HG03159 (cell line): ENCODE measurements at regions not wholly inside any gene's neighbourhood (a gene's known extent, or its start where the extent isn't known, plus 50 kb on each side); places are given as distances from the start of the nearest gene placed in this dataset.

Experiments used
- ATAC-seq: cut with Tn5 transposase; IDR thresholded peaks from one replicate; pipeline ENCODE4 v1.9.1; 2021; ENCODE audit warnings: mild to moderate bottlenecking, moderate library complexity; ENCODE audit not compliant: unreplicated experiment

- ATAC-seq, result no peak
These were observed 734.0 kb upstream of the ANKRD30A start for GRCh38 chr10:36391405-36391804.

GRCh38 chr10:36390221-36390620, 735.2 kb upstream of the ANKRD30A start:
- no peak for ATAC-seq

- no peak for ATAC-seq
These were observed 737.2 kb upstream of the ANKRD30A start for GRCh38 chr10:36388166-36388565.

- no peak for ATAC-seq
These were observed 739.7 kb upstream of the ANKRD30A start for GRCh38 chr10:36385693-36386092.

- no peak for ATAC-seq
These were observed 741.3 kb upstream of the FZD8 start for GRCh38 chr10:36383349-36383748.

GRCh38 chr10:36381748-36382147, 739.7 kb upstream of the FZD8 start:
- ATAC-seq, result no peak

- no peak for ATAC-seq
These were observed 738.4 kb upstream of the FZD8 start for GRCh38 chr10:36380538-36380937.

GRCh38 chr10:36375107-36375506, 733.0 kb upstream of the FZD8 start:
- no peak for ATAC-seq

- no peak for ATAC-seq
These were observed 731.5 kb upstream of the FZD8 start for GRCh38 chr10:36373424-36374096.

- no peak for ATAC-seq
These were observed 725.3 kb upstream of the FZD8 start for GRCh38 chr10:36367362-36367761.

GRCh38 chr10:36366843-36367242, 724.7 kb upstream of the FZD8 start:
- ATAC-seq, result no peak

GRCh38 chr10:36366065-36366464, 724.0 kb upstream of the FZD8 start:
- no peak for ATAC-seq

GRCh38 chr10:36362257-36362656, 720.2 kb upstream of the FZD8 start:
- no peak for ATAC-seq

GRCh38 chr10:36358736-36359135, 716.6 kb upstream of the FZD8 start:
- no peak for ATAC-seq

GRCh38 chr10:36354633-36355032, 712.5 kb upstream of the FZD8 start:
- ATAC-seq, result no peak

GRCh38 chr10:36351159-36351558, 709.1 kb upstream of the FZD8 start:
- no peak for ATAC-seq

GRCh38 chr10:36349445-36350078, 707.5 kb upstream of the FZD8 start:
- ATAC-seq, result no peak

GRCh38 chr10:36345807-36346206, 703.7 kb upstream of the FZD8 start:
- ATAC-seq, result no peak

- no peak for ATAC-seq
These were observed 703.1 kb upstream of the FZD8 start for GRCh38 chr10:36345175-36345533.

- no peak for ATAC-seq
These were observed 702.4 kb upstream of the FZD8 start for GRCh38 chr10:36344240-36345174.

GRCh38 chr10:36342781-36343180, 700.7 kb upstream of the FZD8 start:
- no peak for ATAC-seq

- ATAC-seq, result no peak
These were observed 699.4 kb upstream of the FZD8 start for GRCh38 chr10:36341471-36341870.
